Right lobe of liver (tissue), 4 donors: ENCODE measurements at regions not wholly inside any gene's neighbourhood (a gene's known extent, or its start where the extent isn't known, plus 50 kb on each side); places are given as distances from the start of the nearest gene placed in this dataset.

Source experiments
- CTCF ChIP-seq, 4 donors: fragments of 200-600 bp in 3 of 4; fragments of 450-650 bp in 1 of 4; IDR thresholded peaks; one replicate each; pipeline versions ENCODE4 v1.5.1 to v1.8.0; 2016 to 2022; ENCODE audit warnings: antibody characterized with exemption in 4 of 4, mild to moderate bottlenecking in 2 of 4
- POLR2A ChIP-seq: fragments of 450-650 bp; IDR thresholded peaks from one replicate; pipeline ENCODE4 v1.6.1; 2017; ENCODE audit warnings: antibody characterized with exemption, mild to moderate bottlenecking
- donor health status: DM: no; HTN: no; CAD: no.
- donor health status: DM: no; HTN: no; CAD: no.
- donor health status: DM: no; HTN: yes; CAD: no.

- TF ChIP-seq POLR2A (no peak), CTCF (IDR thresholded peaks at IDR 0.05) (no peak)
Observed at GRCh38 chr2:196566961-196567666, 72.4 kb upstream of the CCDC150 start.
